B cell (primary cell): ENCODE measurements at regions not wholly inside any gene's neighbourhood (a gene's known extent, or its start where the extent isn't known, plus 50 kb on each side); places are given as distances from the start of the nearest gene placed in this dataset.

ENCODE experiments used
- ATAC-seq: fragments of 200-7000 bp; cut with Tn5 transposase; one replicate; pipeline ENCODE4 v1.10.0; 2021; ENCODE audit warnings: low read depth, mild to moderate bottlenecking, moderate number of reproducible peaks, moderate library complexity
- CTCF ChIA-PET: fragments of 350-600 bp; sonication (Branson Sonifier 250); formaldehyde crosslinking; loops from one replicate; lab custom pipeline; 2021; ENCODE audit warnings: antibody characterized with exemption, inconsistent platforms; lab: Charles Lee
- POLR2A ChIA-PET: fragments of 350-600 bp; sonication (Branson Sonifier 250); formaldehyde crosslinking; loops from one replicate; lab custom pipeline; 2021; ENCODE audit warnings: antibody characterized with exemption; lab: Charles Lee
- DNase-seq: peaks from one replicate; pipeline ENCODE4 v3.0.0; 2013
- H2AFZ ChIP-seq: 2 replicates; pipeline ENCODE4 v1.6.1; 2012; ENCODE audit warnings: mild to moderate bottlenecking, low read depth, low read length; ENCODE audit not compliant: insufficient read depth, poor library complexity, severe bottlenecking
- H3K27ac ChIP-seq, 2 donors: 1 replicate in 1 of 2; 2 replicates in 1 of 2; pipeline ENCODE4 v1.5.1; 2012 to 2013; ENCODE audit warnings: low read length in 2 of 2, mild to moderate bottlenecking in 2 of 2, moderate library complexity in 1 of 2
- H3K27me3 ChIP-seq, 4 experiments: fragments of 200-600 bp in 1 of 4; sonication (generic) in 1 of 4; replicated peaks in 1 of 4; 1 replicate in 2 of 4; 2 replicates in 2 of 4; pipeline versions ENCODE4 v1.6.1 to v1.7.0; 2013 to 2016; ENCODE audit warnings: low read length in 3 of 4, mild to moderate bottlenecking in 2 of 4, mixed read lengths in 1 of 4, moderate library complexity in 1 of 4; ENCODE audit not compliant: insufficient read depth in 4 of 4, control insufficient read depth in 3 of 4; ENCODE audit errors: control extremely low read depth in 1 of 4
- H3K36me3 ChIP-seq, 2 experiments: replicated peaks in 1 of 2; 1 replicate in 1 of 2; 2 replicates in 1 of 2; pipeline versions ENCODE4 v1.6.1 to v1.7.1; 2013; ENCODE audit warnings: low read length in 1 of 2; ENCODE audit not compliant: insufficient read depth in 2 of 2, control insufficient read depth in 1 of 2; ENCODE audit errors: control extremely low read depth in 1 of 2, extremely low read depth in 1 of 2
- H3K4me1 ChIP-seq, 2 donors: fragments of 200-600 bp in 1 of 2; sonication (generic) in 1 of 2; 1 replicate in 1 of 2; 2 replicates in 1 of 2; pipeline versions ENCODE4 v1.5.1 to v1.6.1; 2013 to 2017; ENCODE audit warnings: low read length in 2 of 2; ENCODE audit not compliant: control insufficient read depth in 2 of 2, insufficient read depth in 2 of 2
- H3K4me2 ChIP-seq: replicated peaks from 2 replicates; pipeline ENCODE3; 2012; ENCODE audit warnings: mild to moderate bottlenecking, low read depth, low read length; ENCODE audit not compliant: poor library complexity, severe bottlenecking
- H3K4me3 ChIP-seq, 5 experiments: fragments of 200-600 bp in 1 of 5; sonication (generic) in 1 of 5; 1 replicate in 3 of 5; 2 replicates in 2 of 5; pipeline versions ENCODE4 v1.5.1 to v1.7.0; 2011 to 2016; ENCODE audit warnings: low read length in 4 of 5, mild to moderate bottlenecking in 4 of 5, low read depth in 2 of 5, control low read depth in 1 of 5, moderate library complexity in 1 of 5; ENCODE audit not compliant: insufficient read depth in 1 of 5; ENCODE audit errors: control extremely low read depth in 1 of 5, extremely low read depth in 1 of 5
- H3K79me2 ChIP-seq: fragments of 200-600 bp; sonication (generic); one replicate; pipeline ENCODE4 v1.6.0; 2016; ENCODE audit warnings: low read length; ENCODE audit not compliant: control insufficient read depth, insufficient read depth
- H3K9ac ChIP-seq: fragments of 200-600 bp; sonication (generic); 2 replicates; pipeline ENCODE4 v1.6.1; 2017; ENCODE audit warnings: mild to moderate bottlenecking, low read length, moderate library complexity
- H3K9me3 ChIP-seq, 3 donors: one replicate each; pipeline versions ENCODE4 v1.6.1 to v1.7.1; 2013; ENCODE audit warnings: low read length in 2 of 3; ENCODE audit not compliant: control insufficient read depth in 2 of 3, insufficient read depth in 1 of 3; ENCODE audit errors: control extremely low read depth in 1 of 3
- H4K20me1 ChIP-seq: 2 replicates; pipeline ENCODE4 v1.6.0; 2012; ENCODE audit warnings: mild to moderate bottlenecking, low read length; ENCODE audit not compliant: insufficient read depth, control insufficient read depth, poor library complexity, severe bottlenecking
- H3K27ac Mint-ChIP-seq: one replicate; pipeline ENCODE4 v1.8.0; 2021; ENCODE audit warnings: mixed read lengths
- H3K27me3 Mint-ChIP-seq: one replicate; pipeline ENCODE4 v1.8.0; 2021; ENCODE audit warnings: mixed read lengths
- H3K4me1 Mint-ChIP-seq: one replicate; pipeline ENCODE4 v1.8.0; 2021; ENCODE audit warnings: mixed read lengths
- H3K4me3 Mint-ChIP-seq: one replicate; pipeline ENCODE4 v1.8.0; 2021; ENCODE audit warnings: mixed read lengths
- H3K9me3 Mint-ChIP-seq: one replicate; pipeline ENCODE4 v1.8.0; 2022; ENCODE audit warnings: mixed read lengths; ENCODE audit not compliant: insufficient read depth
- CTCF ChIP-seq: fragments of 200-600 bp; IDR thresholded peaks from one replicate; pipeline ENCODE4 v1.8.0; 2022; ENCODE audit warnings: antibody characterized with exemption, mild to moderate bottlenecking
- EZH2 ChIP-seq: IDR thresholded peaks from 2 replicates; pipeline ENCODE4 v1.6.1; 2012; ENCODE audit warnings: borderline replicate concordance, low read depth, mild to moderate bottlenecking, moderate library complexity, low read length; ENCODE audit not compliant: insufficient read depth, poor library complexity, severe bottlenecking
- WGBS: methylation state at CpG from one replicate; pipeline ENCODE4 v1.1.5; 2013; ENCODE audit warnings: missing lambda C conversion rate; ENCODE audit not compliant: insufficient coverage; 5-methylcytosine and 5-hydroxymethylcytosine counted together
- intact Hi-C: fragments of 100-400 bp; cut with micrococcal nuclease; formaldehyde crosslinking; loops from one replicate; pipeline ENCODE4 v1.10.0; 2022

GRCh38 chr16:6146874-6147425 lies 1049.4 kb upstream of the EEF2KMT start:
- intact Hi-C loops: no loop called here
- DNase-seq: no peak
- Histone ChIP-seq H3K4me1 (no peaks in the 10 kb centered on the region), H3K4me3 (no peak overlapping the region), H3K27me3 (no peaks in the 10 kb centered on the region), H3K4me2 (no peak overlapping the region), H4K20me1 (no peaks in the 10 kb centered on the region), H3K36me3 (no peaks in the 10 kb centered on the region), H3K9ac (no peak overlapping the region), H3K9me3 (peaks cover 0 to 7% (median 3%) of the 10 kb centered on the region in 3 donors), H3K79me2 (no peaks in the 10 kb centered on the region), H3K27ac (no peak overlapping the region), H2AFZ (no peak overlapping the region)
- 69% methylated on average over 5 of the region's 9 CpGs for WGBS
- no peak for TF ChIP-seq CTCF
- CTCF ChIA-PET: no interaction called here
- ATAC-seq: no peak
- Mint-ChIP-seq H3K27ac (no peak overlapping the region), H3K4me1 (no peaks in the 10 kb centered on the region), H3K9me3 (peaks cover 12% of the 10 kb centered on the region), H3K4me3 (no peak overlapping the region), H3K27me3 (no peaks in the 10 kb centered on the region)
- POLR2A ChIA-PET: no interaction called here

GRCh38 chr16:6146356-6146755 lies 1048.8 kb upstream of the EEF2KMT start:
- intact Hi-C loops: no loop called here
- Histone ChIP-seq H3K4me2 (no peak overlapping the region), H3K9me3 (peaks cover 0 to 7% (median 3%) of the 10 kb centered on the region in 3 donors), H3K27ac (no peak overlapping the region), H3K9ac (no peak overlapping the region), H3K4me3 (no peak overlapping the region), H3K27me3 (no peaks in the 10 kb centered on the region), H3K79me2 (no peaks in the 10 kb centered on the region), H2AFZ (no peak overlapping the region), H4K20me1 (no peaks in the 10 kb centered on the region), H3K36me3 (no peaks in the 10 kb centered on the region), H3K4me1 (no peaks in the 10 kb centered on the region)
- WGBS: 83% methylated on average over 1 of the region's 2 CpGs
- Mint-ChIP-seq H3K4me1 (no peaks in the 10 kb centered on the region), H3K9me3 (peaks cover 12% of the 10 kb centered on the region), H3K27ac (no peak overlapping the region), H3K4me3 (no peak overlapping the region), H3K27me3 (no peaks in the 10 kb centered on the region)
- DNase-seq: no peak
- ChIA-PET POLR2A (no interaction called here), CTCF (no interaction called here)
- TF ChIP-seq CTCF: no peak
- TF ChIP-seq EZH2: no peak
- ATAC-seq: no peak
